Body of pancreas (tissue), 4 donors: ENCODE measurements at regions not wholly inside any gene's neighbourhood (a gene's known extent, or its start where the extent isn't known, plus 50 kb on each side); places are given as distances from the start of the nearest gene placed in this dataset.

Experiments
- POLR2A ChIP-seq, 3 donors: fragments of 450-650 bp; IDR thresholded peaks; one replicate each; pipeline ENCODE4 v1.6.1; 2016; ENCODE audit warnings: antibody characterized with exemption in 3 of 3, mild to moderate bottlenecking in 2 of 3
- TF ChIP-seq, protein P1 (sequence below), 7 experiments: fragments of 450-650 bp in 4 of 7; fragments of 200-600 bp in 3 of 7; sonication (generic) in 3 of 7; IDR thresholded peaks; one replicate each; pipeline ENCODE4 v1.5.1; 2016 to 2019; ENCODE audit warnings: antibody characterized with exemption in 7 of 7

DNA sequence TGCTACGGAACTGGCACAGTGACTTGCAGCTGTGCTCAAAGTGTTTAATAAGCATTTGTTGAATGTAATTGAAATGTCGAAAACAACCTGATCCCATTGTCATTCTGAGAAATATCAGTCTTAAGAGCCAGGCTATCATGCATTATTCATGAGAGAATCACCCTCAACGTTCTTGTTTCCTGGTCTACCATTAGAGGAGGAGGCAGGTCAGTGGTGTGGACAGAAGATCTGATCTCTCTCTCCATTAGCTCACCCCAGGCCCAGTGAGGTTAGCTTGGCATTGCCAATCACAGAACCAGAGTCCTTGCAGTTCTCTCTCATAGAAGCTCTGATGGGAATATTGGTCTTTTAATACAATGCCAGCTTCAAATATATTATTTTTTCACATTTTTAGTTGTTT lies 121.1 kb upstream of the SPON1 start:
- TF ChIP-seq, protein P1, sequence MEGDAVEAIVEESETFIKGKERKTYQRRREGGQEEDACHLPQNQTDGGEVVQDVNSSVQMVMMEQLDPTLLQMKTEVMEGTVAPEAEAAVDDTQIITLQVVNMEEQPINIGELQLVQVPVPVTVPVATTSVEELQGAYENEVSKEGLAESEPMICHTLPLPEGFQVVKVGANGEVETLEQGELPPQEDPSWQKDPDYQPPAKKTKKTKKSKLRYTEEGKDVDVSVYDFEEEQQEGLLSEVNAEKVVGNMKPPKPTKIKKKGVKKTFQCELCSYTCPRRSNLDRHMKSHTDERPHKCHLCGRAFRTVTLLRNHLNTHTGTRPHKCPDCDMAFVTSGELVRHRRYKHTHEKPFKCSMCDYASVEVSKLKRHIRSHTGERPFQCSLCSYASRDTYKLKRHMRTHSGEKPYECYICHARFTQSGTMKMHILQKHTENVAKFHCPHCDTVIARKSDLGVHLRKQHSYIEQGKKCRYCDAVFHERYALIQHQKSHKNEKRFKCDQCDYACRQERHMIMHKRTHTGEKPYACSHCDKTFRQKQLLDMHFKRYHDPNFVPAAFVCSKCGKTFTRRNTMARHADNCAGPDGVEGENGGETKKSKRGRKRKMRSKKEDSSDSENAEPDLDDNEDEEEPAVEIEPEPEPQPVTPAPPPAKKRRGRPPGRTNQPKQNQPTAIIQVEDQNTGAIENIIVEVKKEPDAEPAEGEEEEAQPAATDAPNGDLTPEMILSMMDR (IDR thresholded peaks at IDR 0.05): no peak
- no peak for TF ChIP-seq POLR2A (IDR thresholded peaks at IDR 0.05)
